ENCODE measurements at regions not wholly inside any gene's neighbourhood (a gene's known extent, or its start where the extent isn't known, plus 50 kb on each side); places are given as distances from the start of the nearest gene placed in this dataset.
"Not testable (repeated sequence)": the region's sequence is repeated elsewhere in the genome, so short reads cannot be mapped to it uniquely, and the experiment has no call there.

GRCh38 chr17:71085238-71086033 is 916.1 kb downstream of the KCNJ2 start:
- no peak for DNase-seq (ENCODE audit: low spot score)

DNA sequence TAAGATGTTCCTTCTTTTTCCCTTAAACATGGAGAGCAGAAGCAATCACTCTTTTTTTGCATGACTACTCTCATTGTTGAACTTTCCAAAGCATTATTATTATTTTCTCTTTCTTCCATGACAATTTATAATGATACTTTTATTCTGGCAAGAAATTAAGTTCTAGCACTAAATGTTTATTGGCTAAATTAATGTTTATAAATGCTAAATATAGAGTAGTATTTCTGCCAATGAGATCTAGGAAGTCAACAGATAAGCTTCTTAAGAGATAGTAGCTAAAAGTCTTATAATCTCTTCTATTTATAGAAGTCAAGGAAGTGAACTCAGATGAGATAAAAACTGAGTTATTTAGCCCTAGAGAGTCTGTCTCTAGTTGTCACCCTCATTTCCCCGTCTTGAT is 920.1 kb downstream of the KCNJ2 start:
- DNase-seq (ENCODE audit: low spot score): no peak

- DNase-seq (ENCODE audit: low spot score): no peak
Measured at GRCh38 chr17:71098071-71098470, 928.7 kb downstream of the KCNJ2 start.

- DNase-seq (ENCODE audit: low spot score): no peak
Measured at GRCh38 chr17:71099003-71099714, 929.8 kb downstream of the KCNJ2 start.

DNA sequence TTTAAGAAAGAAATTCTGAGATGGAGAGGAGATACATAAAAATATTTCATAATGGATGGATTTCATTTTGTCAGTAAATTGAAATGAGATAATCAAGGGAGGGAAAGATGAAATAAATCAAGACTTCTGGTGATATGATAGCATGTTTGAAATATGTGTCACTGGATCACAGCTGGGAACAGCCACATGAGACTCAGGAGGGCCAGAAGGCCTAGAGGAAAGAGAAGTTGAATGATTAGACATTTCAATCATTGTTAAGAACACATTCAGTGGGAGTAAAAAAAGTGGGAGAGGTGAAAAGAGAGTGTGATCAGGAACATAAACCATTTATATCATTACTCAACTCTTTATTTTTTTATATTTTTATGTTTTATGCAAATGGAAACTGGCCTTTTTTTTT is 933.4 kb downstream of the KCNJ2 start:
- no peak for DNase-seq (ENCODE audit: low spot score)

GRCh38 chr17:71104225-71104624 is 934.9 kb downstream of the KCNJ2 start:
- no peak for DNase-seq (ENCODE audit: low spot score)

DNA sequence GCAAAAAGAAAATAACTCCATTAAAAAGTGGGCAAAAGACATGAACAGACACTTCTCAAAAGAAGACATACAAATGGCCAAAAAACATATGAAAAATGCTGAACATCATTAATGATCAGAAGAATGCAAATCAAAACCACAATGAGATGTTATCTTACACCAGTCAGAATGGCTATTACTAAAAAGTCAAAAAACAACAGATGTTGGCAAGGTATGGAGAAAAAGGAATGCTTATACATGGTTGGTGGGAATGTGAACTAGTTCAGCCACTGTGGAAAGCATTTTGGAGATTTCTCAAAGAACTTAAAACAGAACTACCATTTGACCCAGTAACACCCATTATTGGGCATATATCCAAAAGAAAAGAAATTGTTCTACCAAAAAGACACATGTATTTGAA is 936.7 kb downstream of the KCNJ2 start:
- not testable (repeated sequence) for DNase-seq (ENCODE audit: low spot score)

- DNase-seq (ENCODE audit: low spot score): no peak
Measured at GRCh38 chr17:71107136-71107535, 937.8 kb downstream of the KCNJ2 start.

GRCh38 chr17:71109697-71110096 is 940.4 kb downstream of the KCNJ2 start:
- DNase-seq (ENCODE audit: low spot score): no peak

- no peak for DNase-seq (ENCODE audit: low spot score)
Measured at GRCh38 chr17:71110326-71110725, 941.0 kb downstream of the KCNJ2 start.

DNA sequence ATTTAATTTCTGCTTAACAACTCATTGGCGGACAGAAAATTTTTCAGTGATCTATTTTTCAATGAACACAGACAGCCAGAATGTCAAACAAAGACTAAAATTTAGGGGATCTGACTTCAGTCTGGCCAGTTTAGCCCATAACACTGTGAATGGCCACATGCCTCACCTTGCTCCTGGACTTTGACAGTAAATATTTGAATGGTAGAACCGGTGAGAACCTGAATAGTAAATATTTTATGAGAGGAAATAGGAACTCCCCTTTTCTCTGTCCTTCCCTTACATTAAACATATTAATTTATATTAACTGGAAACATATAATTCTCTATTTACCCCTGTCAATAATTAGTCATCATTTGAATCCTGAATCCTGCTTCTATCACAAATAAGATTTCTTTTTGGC is 942.1 kb downstream of the KCNJ2 start:
- DNase-seq (ENCODE audit: low spot score): no peak

- DNase-seq (ENCODE audit: low spot score): no peak
Measured at GRCh38 chr17:71111934-71112333, 942.6 kb downstream of the KCNJ2 start.

DNA sequence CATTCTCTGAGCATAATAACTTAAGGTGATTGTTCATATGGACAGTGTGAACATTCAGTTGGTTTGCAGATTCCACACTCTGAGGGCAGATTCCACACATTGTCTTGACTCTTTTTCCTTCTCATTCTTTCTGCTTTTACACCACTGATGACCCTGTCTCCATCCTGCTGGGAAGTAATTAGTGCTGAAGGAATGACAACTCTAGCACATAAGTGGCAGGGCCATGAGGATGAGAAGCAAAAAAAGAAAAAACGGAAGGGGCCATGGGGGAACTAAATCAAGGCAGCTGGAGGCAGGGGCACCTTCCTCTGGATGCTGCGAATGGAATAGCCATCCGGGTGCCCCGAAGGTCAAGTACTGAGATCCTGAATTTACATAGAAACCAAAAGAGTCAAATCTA is 944.0 kb downstream of the KCNJ2 start:
- DNase-seq (ENCODE audit: low spot score): no peak

- no peak for DNase-seq (ENCODE audit: low spot score)
Measured at GRCh38 chr17:71114911-71115668, 945.8 kb downstream of the KCNJ2 start.

DNA sequence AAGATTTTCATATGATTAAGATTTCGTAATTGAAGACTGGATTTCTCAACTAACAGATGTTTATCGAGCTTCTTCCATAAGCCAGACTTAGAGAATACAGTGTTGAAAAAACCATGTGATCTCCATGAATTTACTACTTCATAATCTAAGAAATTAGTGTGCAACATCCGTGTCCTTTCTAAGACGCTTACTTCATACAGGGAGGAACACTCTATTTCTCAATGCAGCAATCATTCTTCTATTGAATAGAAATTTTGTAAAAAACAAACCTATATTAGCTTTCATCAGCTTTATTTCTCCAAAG is 946.3 kb downstream of the KCNJ2 start:
- DNase-seq (ENCODE audit: low spot score): no peak

- no peak for DNase-seq (ENCODE audit: low spot score)
Measured at GRCh38 chr17:71117466-71117865, 948.1 kb downstream of the KCNJ2 start.

- no peak for DNase-seq (ENCODE audit: low spot score)
Measured at GRCh38 chr17:71118039-71118438, 948.7 kb downstream of the KCNJ2 start.

- no peak for DNase-seq (ENCODE audit: low spot score)
Measured at GRCh38 chr17:71127416-71127815, 958.1 kb downstream of the KCNJ2 start.

DNA sequence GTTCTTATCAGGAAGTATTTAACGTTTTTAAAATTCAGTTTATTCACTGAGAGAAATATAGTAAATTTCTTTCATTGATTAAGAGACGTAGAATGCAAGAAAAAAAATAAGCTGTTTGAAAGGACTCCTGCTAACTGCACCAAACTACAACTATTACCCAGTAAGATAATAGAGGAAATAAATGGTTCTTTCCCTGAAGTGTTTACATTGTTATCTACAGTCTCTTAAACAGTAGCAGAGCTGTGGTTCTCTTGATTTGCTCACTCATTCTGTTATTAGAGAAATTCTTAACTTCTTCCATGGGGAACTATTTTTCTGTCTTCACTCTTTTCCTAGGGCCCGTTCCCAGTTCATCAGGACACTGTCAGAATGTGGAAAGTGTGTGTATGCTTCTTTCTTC is 973.0 kb downstream of the KCNJ2 start:
- DNase-seq (ENCODE audit: low spot score): no peak

DNA sequence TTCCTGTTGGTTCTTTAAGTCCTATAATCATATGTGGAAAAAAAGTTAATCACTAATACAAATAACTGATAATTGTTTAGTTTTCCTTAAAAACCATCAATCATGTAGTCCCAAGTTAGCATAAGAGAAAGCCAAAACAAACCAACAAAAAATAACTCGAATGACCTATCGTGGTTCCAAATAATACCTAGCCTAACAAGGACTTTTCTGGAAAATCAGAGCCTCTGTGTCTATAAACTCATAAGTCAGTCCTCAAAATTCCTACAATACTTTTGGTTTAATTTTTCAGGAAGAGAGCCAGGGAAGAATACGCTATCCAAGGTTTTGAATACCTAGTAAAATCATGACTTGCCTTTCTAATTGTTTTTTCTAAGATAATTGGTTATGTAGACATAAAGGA is 975.3 kb upstream of the SOX9 start:
- DNase-seq (ENCODE audit: low spot score): no peak

GRCh38 chr17:71147906-71148305 is 972.9 kb upstream of the SOX9 start:
- no peak for DNase-seq (ENCODE audit: low spot score)

DNA sequence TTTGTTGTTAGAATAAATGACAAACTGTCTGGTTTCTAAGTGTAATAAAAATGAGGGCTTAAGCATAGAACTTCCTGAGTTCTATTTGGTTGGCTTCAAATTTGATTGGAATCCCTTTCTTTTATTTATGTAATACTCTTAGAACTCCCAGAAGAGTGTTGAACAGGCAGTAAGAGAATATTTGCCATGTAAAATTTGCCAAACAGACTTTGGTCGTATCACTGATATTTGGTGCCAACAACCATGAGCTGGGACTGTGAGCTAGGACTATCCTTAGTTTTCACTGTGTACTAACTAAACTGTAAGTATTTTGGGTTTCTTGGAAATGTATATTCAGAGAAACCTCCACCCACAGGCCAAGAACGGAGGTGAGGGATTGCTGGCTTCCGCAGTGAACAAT is 971.2 kb upstream of the SOX9 start:
- DNase-seq (ENCODE audit: low spot score): no peak

GRCh38 chr17:71157297-71157696 is 963.5 kb upstream of the SOX9 start:
- DNase-seq (ENCODE audit: low spot score): no peak
